Calu3 (cell line): ENCODE measurements at regions not wholly inside any gene's neighbourhood (a gene's known extent, or its start where the extent isn't known, plus 50 kb on each side); places are given as distances from the start of the nearest gene placed in this dataset.

Source experiments
- BruUV-seq: library from RNA; stranded (reverse); fragments of 400-500 nt; replicated peaks from 2 replicates; lab custom pipeline; 2021; lab: Mats Ljungman, UMichigan
- CTCF ChIA-PET: fragments of 300-600 bp; sonication (Branson Sonifier 250); formaldehyde crosslinking; loops from one replicate; lab custom pipeline; 2022; ENCODE audit warnings: antibody characterized with exemption; lab: Charles Lee
- DNase-seq: peaks from one replicate; pipeline ENCODE4 v3.0.0; 2022
- H3K27ac Mint-ChIP-seq: one replicate; pipeline ENCODE4 v1.8.0; 2022; ENCODE audit warnings: mixed read lengths; ENCODE audit not compliant: unreplicated experiment
- H3K27me3 Mint-ChIP-seq: one replicate; pipeline ENCODE4 v1.8.0; 2022; ENCODE audit warnings: mixed read lengths; ENCODE audit not compliant: unreplicated experiment
- H3K36me3 Mint-ChIP-seq: one replicate; pipeline ENCODE4 v1.8.0; 2022; ENCODE audit warnings: mild to moderate bottlenecking, moderate library complexity, mixed read lengths; ENCODE audit not compliant: insufficient read depth, unreplicated experiment
- H3K4me1 Mint-ChIP-seq: one replicate; pipeline ENCODE4 v1.8.0; 2022; ENCODE audit warnings: mild to moderate bottlenecking, low read depth, mixed read lengths; ENCODE audit not compliant: unreplicated experiment
- H3K4me3 Mint-ChIP-seq: one replicate; pipeline ENCODE4 v1.8.0; 2022; ENCODE audit warnings: mild to moderate bottlenecking, low read depth, moderate library complexity, mixed read lengths; ENCODE audit not compliant: unreplicated experiment
- H3K9me3 Mint-ChIP-seq: one replicate; pipeline ENCODE4 v1.8.0; 2022; ENCODE audit warnings: low read depth, mixed read lengths; ENCODE audit not compliant: unreplicated experiment
- CTCF ChIP-seq: fragments of 200-600 bp; IDR thresholded peaks from one replicate; pipeline ENCODE4 v1.8.0; 2022; ENCODE audit warnings: antibody characterized with exemption; ENCODE audit not compliant: unreplicated experiment
- intact Hi-C: fragments of 100-400 bp; cut with micrococcal nuclease; formaldehyde crosslinking; loops from one replicate; pipeline ENCODE4 v1.10.0; 2022; ENCODE audit not compliant: unreplicated experiment

- peaks cover 30% of the 10 kb centered on the region for H3K4me1 Mint-ChIP-seq
- CTCF ChIA-PET: interaction anchor here (1.2 kb wide), 1 partner anchor 372 kb away, joined by 4 read pairs; no protein-coding TSS in a partner anchor
- H3K36me3 Mint-ChIP-seq: no peaks in the 10 kb centered on the region
- no peak overlapping the region for H3K4me3 Mint-ChIP-seq
- TF ChIP-seq CTCF: no peak
- intact Hi-C loops: no loop called here
- H3K27ac Mint-ChIP-seq: no peak overlapping the region
- no peaks in the 10 kb centered on the region for H3K27me3 Mint-ChIP-seq
- no peak for DNase-seq
- BruUV-seq: no TSS peak
- H3K9me3 Mint-ChIP-seq: no peaks in the 10 kb centered on the region
Observed at GRCh38 chr3:181330257-181330656, 340.7 kb upstream of the DNAJC19 start.

- no peak overlapping the region for H3K4me3 Mint-ChIP-seq
- no peaks in the 10 kb centered on the region for H3K27me3 Mint-ChIP-seq
- no TSS peak for BruUV-seq
- H3K9me3 Mint-ChIP-seq: no peaks in the 10 kb centered on the region
- intact Hi-C loops: loop anchor here (5.0 kb wide), 2 partner anchors 928 to 1353 kb away; no protein-coding TSS in a partner anchor
- H3K27ac Mint-ChIP-seq: no peak overlapping the region
- H3K36me3 Mint-ChIP-seq: no peaks in the 10 kb centered on the region
- no peak for TF ChIP-seq CTCF
- DNase-seq: no peak
- CTCF ChIA-PET: interaction anchor here (1.5 kb wide), 1 partner anchor 373 kb away, joined by 7 read pairs; no protein-coding TSS in a partner anchor
- peaks cover 30% of the 10 kb centered on the region for H3K4me1 Mint-ChIP-seq
Observed at GRCh38 chr3:181329024-181329423, 339.5 kb upstream of the DNAJC19 start.

GRCh38 chr3:181328346-181328745 is 338.8 kb upstream of the DNAJC19 start:
- no peak for DNase-seq
- Mint-ChIP-seq H3K9me3 (no peaks in the 10 kb centered on the region), H3K27ac (no peak overlapping the region), H3K36me3 (no peaks in the 10 kb centered on the region), H3K4me3 (no peak overlapping the region), H3K27me3 (no peaks in the 10 kb centered on the region), H3K4me1 (peaks cover 30% of the 10 kb centered on the region)
- BruUV-seq: no TSS peak
- CTCF ChIA-PET: interaction anchor here (1.5 kb wide), 1 partner anchor 374 kb away, joined by 7 read pairs; no protein-coding TSS in a partner anchor
- intact Hi-C loops: loop anchor here (5.0 kb wide), 2 partner anchors 929 to 1354 kb away; no protein-coding TSS in a partner anchor
- TF ChIP-seq CTCF: no peak

GRCh38 chr3:181327349-181327748 is 337.8 kb upstream of the DNAJC19 start:
- BruUV-seq: no TSS peak
- intact Hi-C loops: loop anchor here (2.0 to 5.0 kb wide), 3 partner anchors 117 to 1355 kb away; no protein-coding TSS in a partner anchor

More at GRCh38 chr3:181327349-181327748, 337.8 kb upstream of the DNAJC19 start:
- TF ChIP-seq CTCF: no peak
- H3K27ac Mint-ChIP-seq: no peak overlapping the region
- H3K27me3 Mint-ChIP-seq: no peaks in the 10 kb centered on the region
- no peak overlapping the region for H3K4me3 Mint-ChIP-seq
- CTCF ChIA-PET: interaction anchor here (0.6 to 1.8 kb wide), 8 partner anchors 10 to 1356 kb away, joined by 3 to 30 read pairs (median 3); no protein-coding TSS in a partner anchor
- no peak for DNase-seq
- no peaks in the 10 kb centered on the region for H3K36me3 Mint-ChIP-seq
- H3K9me3 Mint-ChIP-seq: peaks cover 1% of the 10 kb centered on the region
- peaks cover 24% of the 10 kb centered on the region for H3K4me1 Mint-ChIP-seq
